Transverse colon (tissue), 4 donors: ENCODE measurements at regions not wholly inside any gene's neighbourhood (a gene's known extent, or its start where the extent isn't known, plus 50 kb on each side); places are given as distances from the start of the nearest gene placed in this dataset.
A peak's percentile ranks its signal among the peaks of the same experiment; 100 is the strongest.

Experiments used
- DNase-seq: peaks from one replicate; pipeline ENCODE4 v3.0.0-alpha.2; 2019
- H3K27ac ChIP-seq, 4 donors: fragments of 200-600 bp; sonication (generic); 2 replicates each; pipeline ENCODE4 v1.5.1; 2016 to 2018; ENCODE audit warnings: inconsistent platforms in 4 of 4
- H3K27me3 ChIP-seq: fragments of 200-600 bp; sonication (generic); 2 replicates; pipeline ENCODE4 v1.5.1; 2017; ENCODE audit warnings: inconsistent platforms
- H3K36me3 ChIP-seq, 4 donors: fragments of 200-600 bp; sonication (generic); 2 replicates each; pipeline ENCODE4 v1.5.1; 2017 to 2019; ENCODE audit warnings: inconsistent platforms in 4 of 4
- H3K4me1 ChIP-seq, 4 donors: fragments of 200-600 bp; sonication (generic); 2 replicates each; pipeline ENCODE4 v1.5.1; 2017 to 2020; ENCODE audit warnings: inconsistent platforms in 4 of 4
- H3K4me3 ChIP-seq, 4 donors: fragments of 200-600 bp; sonication (generic); 1 replicate in 1 of 4; 2 replicates in 3 of 4; pipeline versions ENCODE4 v1.5.1 to v1.6.1; 2017 to 2019; ENCODE audit warnings: inconsistent platforms in 4 of 4
- H3K9me3 ChIP-seq, 2 donors: fragments of 200-600 bp; sonication (generic); 2 replicates each; pipeline ENCODE4 v1.5.1; 2017 to 2019; ENCODE audit warnings: inconsistent platforms in 2 of 2
- CTCF ChIP-seq, 5 experiments: fragments of 200-600 bp in 3 of 5; fragments of 450-650 bp in 2 of 5; sonication (generic) in 3 of 5; IDR thresholded peaks; 1 replicate in 2 of 5; 2 replicates in 3 of 5; pipeline ENCODE4 v1.5.1; 2016 to 2017; ENCODE audit warnings: antibody characterized with exemption in 5 of 5, inconsistent platforms in 3 of 5, mild to moderate bottlenecking in 2 of 5, moderate library complexity in 1 of 5
- EP300 ChIP-seq: sonication (generic); formaldehyde crosslinking; IDR thresholded peaks from one replicate; pipeline ENCODE4 v1.6.1; 2017; ENCODE audit warnings: antibody characterized with exemption, low read depth
- POLR2A ChIP-seq: fragments of 450-650 bp; IDR thresholded peaks from one replicate; pipeline ENCODE4 v1.6.1; 2016; ENCODE audit warnings: antibody characterized with exemption, mild to moderate bottlenecking, moderate library complexity
- POLR2AphosphoS5 ChIP-seq, 3 donors: sonication (generic); formaldehyde crosslinking; IDR thresholded peaks; one replicate each; pipeline ENCODE4 v1.6.1; 2016; ENCODE audit warnings: antibody characterized with exemption in 3 of 3
- WGBS, 2 donors: methylation state at CpG; one replicate each; pipeline ENCODE4 v1.1.5; 2018; ENCODE audit warnings: low coverage in 1 of 2; 5-methylcytosine and 5-hydroxymethylcytosine counted together
- in situ Hi-C, 4 donors: fragments of 200-750 bp; cut with MboI; loops; one replicate each; pipeline versions ENCODE4 v1.15.0 to v1.15.1; 2017; ENCODE audit warnings: low sequenced_read_pairs in 3 of 4, low pct_ligation_motif_present in 1 of 4, low pct_unique_long_range_greater_than_20kb in 1 of 4
- intact Hi-C: fragments of 100-400 bp; cut with DNase I; formaldehyde crosslinking; loops from one replicate; pipeline ENCODE4 v1.15.1; 2023; ENCODE audit warnings: low total_unique reads

- 47 to 50% methylated on average over 9 of the region's 9 CpGs for WGBS, 2 donors
- peak overlapping the region in 2 of 4 donors; percentile 13 to 32 for H3K27ac ChIP-seq
- H3K9me3 ChIP-seq: no peaks in the 10 kb centered on the region
- intact Hi-C loops (no loop called here), in situ Hi-C loops (no loop called here)
- TF ChIP-seq EP300: no peak
- TF ChIP-seq POLR2A: no peak
- no peak for TF ChIP-seq POLR2AphosphoS5 (IDR thresholded peaks at IDR 0.05)
- TF ChIP-seq CTCF (IDR thresholded peaks at IDR 0.05): no peak
- no peak for DNase-seq
- no peaks in the 10 kb centered on the region for H3K27me3 ChIP-seq
- H3K4me3 ChIP-seq: no peak overlapping the region
- H3K4me1 ChIP-seq: peaks cover 0 to 16% (median 2%) of the 10 kb centered on the region in 4 donors
- no peaks in the 10 kb centered on the region for H3K36me3 ChIP-seq
These were observed 115.0 kb downstream of the OGFRL1 start for GRCh38 chr6:71403422-71404134.

- H3K4me3 ChIP-seq: no peak overlapping the region
- WGBS, 2 donors: 60 to 67% methylated on average over 4 of the region's 4 CpGs
- H3K9me3 ChIP-seq: no peaks in the 10 kb centered on the region
- in situ Hi-C loops (no loop called here), intact Hi-C loops (no loop called here)
- H3K36me3 ChIP-seq: no peaks in the 10 kb centered on the region
- peaks cover 0 to 16% (median 2%) of the 10 kb centered on the region in 4 donors for H3K4me1 ChIP-seq
- TF ChIP-seq POLR2A (no peak), POLR2AphosphoS5 (IDR thresholded peaks at IDR 0.05) (no peak)
- H3K27ac ChIP-seq: peak overlapping the region in 3 of 4 donors; percentile 13 to 32 (median 24)
- no peak for DNase-seq
- H3K27me3 ChIP-seq: no peaks in the 10 kb centered on the region
These were observed 115.7 kb downstream of the OGFRL1 start for GRCh38 chr6:71404145-71404966.

GRCh38 chr6:71404967-71405278, 116.3 kb downstream of the OGFRL1 start:
- H3K4me1 ChIP-seq: peaks cover 0 to 16% (median 2%) of the 10 kb centered on the region in 4 donors
- H3K27me3 ChIP-seq: no peaks in the 10 kb centered on the region
- peak overlapping the region in 2 of 4 donors; percentile 24 to 32 for H3K27ac ChIP-seq
- no peak overlapping the region for H3K4me3 ChIP-seq
- no peak for DNase-seq
- intact Hi-C loops: no loop called here
- no peaks in the 10 kb centered on the region for H3K36me3 ChIP-seq
- no peak for TF ChIP-seq POLR2A
- no peak for TF ChIP-seq CTCF (IDR thresholded peaks at IDR 0.05)
- no peak for TF ChIP-seq POLR2AphosphoS5 (IDR thresholded peaks at IDR 0.05)
- TF ChIP-seq EP300: no peak
- H3K9me3 ChIP-seq: no peaks in the 10 kb centered on the region
- 29 to 50% methylated on average over 1 of the region's 1 CpG for WGBS, 2 donors
- in situ Hi-C loops: no loop called here

GRCh38 chr6:71405416-71405815, 116.8 kb downstream of the OGFRL1 start:
- WGBS, 2 donors: 71 to 80% methylated on average over 1 of the region's 1 CpG
- Histone ChIP-seq H3K9me3 (no peaks in the 10 kb centered on the region), H3K27me3 (no peaks in the 10 kb centered on the region), H3K4me3 (no peak overlapping the region), H3K4me1 (peaks cover 0 to 13% (median 2%) of the 10 kb centered on the region in 4 donors), H3K36me3 (no peaks in the 10 kb centered on the region), H3K27ac (no peak overlapping the region)
- in situ Hi-C loops: no loop called here
- no peak for DNase-seq
- TF ChIP-seq CTCF (IDR thresholded peaks at IDR 0.05): no peak
- TF ChIP-seq EP300: no peak
- TF ChIP-seq POLR2AphosphoS5 (IDR thresholded peaks at IDR 0.05): no peak
- TF ChIP-seq POLR2A: no peak
- intact Hi-C loops: no loop called here
